ENCODE measurements at regions not wholly inside any gene's neighbourhood (a gene's known extent, or its start where the extent isn't known, plus 50 kb on each side); places are given as distances from the start of the nearest gene placed in this dataset.

DNA sequence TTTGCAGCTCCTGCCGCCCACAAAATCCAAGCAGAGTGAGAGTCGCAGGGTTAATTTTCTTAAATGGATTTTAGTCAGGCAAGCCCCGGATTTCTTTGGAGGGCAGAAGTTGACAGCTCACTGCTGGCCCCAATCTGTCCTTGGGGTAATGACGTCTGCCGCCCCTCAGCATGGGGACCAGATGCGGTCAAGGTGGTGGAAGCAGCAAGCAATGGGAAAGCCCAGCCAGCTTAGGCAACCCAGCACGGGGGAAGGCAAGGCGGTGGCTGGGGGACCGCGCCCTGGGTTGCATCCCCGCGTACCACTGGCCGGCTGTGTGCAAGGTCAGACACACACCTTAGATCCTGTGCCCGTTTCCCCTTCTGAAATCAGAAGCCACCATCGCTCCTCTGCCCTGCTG, 321.7 kb downstream of the C16orf95 start:
- H3K4me1 ChIP-seq (ENCODE audit: insufficient read depth, low read length), result no peaks in the 10 kb centered on the region; the same call in 1 of the 2 replicates
- no peaks in the 10 kb centered on the region for H3K9me3 ChIP-seq (ENCODE audit: control insufficient read depth, insufficient read depth, low read length)
- no peak overlapping the region for H3K9ac ChIP-seq (ENCODE audit: low read depth, low read length)
- H3K36me3 ChIP-seq (ENCODE audit: insufficient read depth, low read length), result no peaks in the 10 kb centered on the region

- no peak overlapping the region for H3K9ac ChIP-seq (ENCODE audit: low read depth, low read length)
- no peaks in the 10 kb centered on the region; the same call in 1 of the 2 replicates for H3K4me1 ChIP-seq (ENCODE audit: insufficient read depth, low read length)
- no peaks in the 10 kb centered on the region for H3K36me3 ChIP-seq (ENCODE audit: insufficient read depth, low read length)
- H3K9me3 ChIP-seq (ENCODE audit: control insufficient read depth, insufficient read depth, low read length), result no peaks in the 10 kb centered on the region
These were observed 321.1 kb downstream of the C16orf95 start for GRCh38 chr16:86996081-86996480.

- Histone ChIP-seq H3K4me1 (ENCODE audit: insufficient read depth, low read length) (no peaks in the 10 kb centered on the region; the same call in 1 of the 2 replicates), H3K9ac (ENCODE audit: low read depth, low read length) (no peak overlapping the region), H3K36me3 (ENCODE audit: insufficient read depth, low read length) (no peaks in the 10 kb centered on the region), H3K9me3 (ENCODE audit: control insufficient read depth, insufficient read depth, low read length) (no peaks in the 10 kb centered on the region)
These were observed 320.1 kb downstream of the C16orf95 start for GRCh38 chr16:86997058-86997457.

DNA sequence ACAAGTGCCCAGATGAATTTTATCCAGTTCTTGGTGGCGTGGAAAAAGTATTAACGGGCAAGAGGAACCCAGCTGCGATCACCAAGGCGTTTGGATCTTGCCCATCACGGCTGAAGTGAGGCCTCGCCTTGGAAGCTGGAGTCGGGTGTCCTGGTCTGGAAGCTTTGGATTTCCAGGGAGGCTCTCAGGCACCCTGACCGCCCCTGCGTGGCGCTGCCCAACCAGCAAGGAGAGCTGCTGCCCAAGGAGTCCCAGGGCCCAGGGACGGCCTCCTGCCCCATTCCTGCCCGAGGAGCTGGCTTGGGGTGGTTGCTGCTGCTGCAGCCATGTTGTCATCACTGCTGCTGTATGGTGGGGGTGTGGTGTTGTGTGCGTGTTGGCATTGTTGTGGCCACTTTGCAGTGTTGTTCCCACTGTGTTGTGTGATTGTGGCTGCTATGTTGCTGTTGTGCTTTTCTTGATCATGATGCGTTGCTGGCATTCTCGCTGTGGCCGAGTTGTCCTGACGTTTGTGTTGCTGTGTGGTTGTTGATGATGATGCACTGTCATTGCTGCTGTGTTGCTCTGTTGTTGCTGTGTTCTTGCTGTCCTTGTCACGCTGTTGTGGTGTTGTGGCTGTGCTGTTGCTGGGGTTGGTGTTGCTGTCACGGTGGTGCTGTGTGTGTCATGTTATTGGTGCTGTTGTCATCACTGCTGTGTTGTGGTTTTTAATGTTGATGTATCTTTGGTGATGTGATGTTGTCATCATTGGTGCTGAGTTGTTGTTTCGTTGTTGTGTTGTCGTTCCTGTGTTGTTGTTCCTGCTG, 318.8 kb downstream of the C16orf95 start:
- Histone ChIP-seq H3K4me1 (ENCODE audit: insufficient read depth, low read length) (no peaks in the 10 kb centered on the region; the same call in 1 of the 2 replicates), H3K9ac (ENCODE audit: low read depth, low read length) (no peak overlapping the region), H3K36me3 (ENCODE audit: insufficient read depth, low read length) (no peaks in the 10 kb centered on the region), H3K9me3 (ENCODE audit: control insufficient read depth, insufficient read depth, low read length) (no peaks in the 10 kb centered on the region)

DNA sequence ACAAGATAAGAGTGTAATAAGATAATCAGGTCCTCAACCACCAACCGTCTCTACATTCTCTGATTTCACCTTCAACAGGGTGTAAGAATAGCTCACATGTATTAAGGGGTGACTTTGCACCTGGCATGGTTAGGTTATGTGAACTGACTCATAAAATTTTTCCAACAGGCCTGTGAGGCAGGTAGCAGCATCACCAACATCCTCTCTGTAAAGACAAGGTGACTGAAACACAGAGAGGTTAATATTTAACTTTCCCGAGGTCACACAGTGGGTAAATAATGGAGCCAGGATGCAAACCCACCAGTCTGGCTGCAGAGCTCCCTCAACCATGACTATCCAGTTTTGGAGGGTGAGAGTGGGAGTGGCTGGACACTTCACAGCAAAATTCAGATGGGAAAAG, 317.2 kb downstream of the C16orf95 start:
- Histone ChIP-seq H3K9me3 (ENCODE audit: control insufficient read depth, insufficient read depth, low read length) (no peaks in the 10 kb centered on the region), H3K36me3 (ENCODE audit: insufficient read depth, low read length) (no peaks in the 10 kb centered on the region), H3K4me1 (ENCODE audit: insufficient read depth, low read length) (no peaks in the 10 kb centered on the region), H3K9ac (ENCODE audit: low read depth, low read length) (no peak overlapping the region)

DNA sequence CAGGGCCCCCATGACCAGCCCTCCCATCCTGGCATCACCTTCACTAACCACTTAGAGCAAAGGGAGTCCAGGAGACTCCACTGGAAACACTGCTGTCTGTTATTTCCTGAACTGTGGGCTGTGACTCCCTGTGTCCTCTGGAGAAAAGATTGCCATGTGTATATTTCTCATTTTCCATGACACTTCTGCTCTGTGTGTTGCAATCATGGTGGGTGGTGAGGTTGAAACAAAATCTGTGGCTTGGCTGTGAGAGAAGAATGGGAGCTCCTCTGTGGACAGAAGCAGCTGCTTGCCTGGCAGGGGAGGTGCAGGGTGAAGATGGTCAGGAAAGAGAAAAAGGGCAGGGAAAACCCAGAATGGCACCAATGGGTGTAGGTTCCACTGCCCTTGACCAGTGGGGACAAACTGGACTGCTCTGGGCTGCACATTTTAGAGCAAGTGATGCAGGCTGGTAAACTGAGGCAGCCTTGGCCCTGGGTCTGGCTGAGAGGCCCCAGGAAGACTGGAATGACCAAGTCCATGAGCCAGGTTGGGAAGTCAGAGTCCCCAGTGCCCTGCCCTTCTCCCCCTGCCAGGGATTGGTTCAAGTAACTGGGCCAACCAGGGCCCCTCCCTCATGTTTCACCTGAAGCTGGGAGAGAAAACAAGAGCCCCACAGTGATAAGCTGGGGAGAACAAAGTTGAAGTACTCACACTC, 314.3 kb downstream of the C16orf95 start:
- Histone ChIP-seq H3K9ac (ENCODE audit: low read depth, low read length) (no peak overlapping the region), H3K36me3 (ENCODE audit: insufficient read depth, low read length) (no peaks in the 10 kb centered on the region), H3K9me3 (ENCODE audit: control insufficient read depth, insufficient read depth, low read length) (no peaks in the 10 kb centered on the region), H3K4me1 (ENCODE audit: insufficient read depth, low read length) (no peaks in the 10 kb centered on the region)

DNA sequence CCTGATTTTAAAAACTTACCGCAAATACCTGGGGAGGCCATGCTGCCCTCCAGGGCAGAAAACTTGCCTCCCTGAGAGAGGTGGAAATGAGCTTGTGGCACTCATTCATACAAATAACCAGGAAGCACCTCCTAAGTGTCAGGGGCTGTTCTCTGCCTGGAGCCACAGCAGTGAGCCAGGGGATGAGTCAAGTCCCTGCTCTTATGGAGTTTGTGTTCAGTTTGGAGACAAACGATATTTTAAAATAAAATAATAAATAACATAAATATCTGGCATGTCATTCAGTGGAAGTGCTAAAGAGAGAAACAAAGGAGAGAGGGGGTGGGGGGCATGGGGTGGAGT, 313.8 kb downstream of the C16orf95 start:
- Histone ChIP-seq H3K36me3 (ENCODE audit: insufficient read depth, low read length) (no peaks in the 10 kb centered on the region), H3K4me1 (ENCODE audit: insufficient read depth, low read length) (no peaks in the 10 kb centered on the region), H3K9ac (ENCODE audit: low read depth, low read length) (no peak overlapping the region), H3K9me3 (ENCODE audit: control insufficient read depth, insufficient read depth, low read length) (no peaks in the 10 kb centered on the region)

GRCh38 chr16:87006021-87006420, 311.2 kb downstream of the C16orf95 start:
- no peaks in the 10 kb centered on the region for H3K36me3 ChIP-seq (ENCODE audit: insufficient read depth, low read length)
- H3K4me1 ChIP-seq (ENCODE audit: insufficient read depth, low read length), result no peaks in the 10 kb centered on the region
- H3K9me3 ChIP-seq (ENCODE audit: control insufficient read depth, insufficient read depth, low read length), result no peaks in the 10 kb centered on the region
- H3K9ac ChIP-seq (ENCODE audit: low read depth, low read length), result no peak overlapping the region

DNA sequence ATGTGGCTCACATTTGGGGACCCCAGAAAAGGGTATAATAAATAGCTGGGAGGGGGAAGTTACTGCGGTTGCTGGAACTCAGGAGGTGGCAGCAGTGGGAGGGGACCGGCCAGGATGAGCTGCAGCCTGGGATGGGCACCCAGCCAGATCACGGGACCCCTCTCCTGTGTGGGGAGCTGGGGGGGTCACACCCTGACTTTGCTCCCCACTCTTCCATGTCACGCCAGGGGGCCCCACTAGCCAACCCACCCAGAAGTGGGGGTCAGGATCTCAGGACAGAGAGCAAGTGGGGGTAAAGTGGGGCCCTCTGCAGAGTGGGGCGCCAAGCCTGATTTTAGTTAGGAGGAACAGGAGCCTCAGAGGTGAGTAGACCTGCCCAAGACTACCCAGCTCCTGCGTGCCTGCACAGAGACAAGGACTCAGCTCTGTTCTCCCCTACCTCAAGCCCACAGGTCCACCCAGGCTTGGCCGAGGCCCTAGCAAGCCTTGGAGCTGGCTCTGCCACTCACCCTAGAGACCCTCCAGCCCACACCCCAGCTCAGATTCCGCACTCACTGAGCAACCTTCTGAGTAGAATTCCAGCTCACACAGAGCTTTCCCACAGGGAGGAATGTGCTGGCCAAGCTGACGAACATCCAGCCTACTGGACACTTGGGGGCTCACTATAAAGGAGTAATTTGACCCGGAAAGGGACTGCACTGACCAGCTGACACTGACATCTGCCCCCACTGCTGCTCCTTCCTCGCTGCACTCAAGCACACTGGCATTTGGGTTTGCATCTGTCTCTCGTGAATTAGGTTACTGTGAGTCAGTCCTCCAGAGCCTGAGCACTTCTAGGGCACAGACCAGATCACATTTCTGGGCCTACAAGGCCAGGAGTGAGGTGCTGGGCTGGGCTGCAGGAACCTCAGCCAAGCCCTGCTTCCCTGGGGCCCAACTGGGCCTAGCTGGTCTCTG, 310.1 kb downstream of the C16orf95 start:
- H3K9me3 ChIP-seq (ENCODE audit: control insufficient read depth, insufficient read depth, low read length), result no peaks in the 10 kb centered on the region
- H3K9ac ChIP-seq (ENCODE audit: low read depth, low read length), result no peak overlapping the region
- no peaks in the 10 kb centered on the region for H3K4me1 ChIP-seq (ENCODE audit: insufficient read depth, low read length)
- H3K36me3 ChIP-seq (ENCODE audit: insufficient read depth, low read length), result no peaks in the 10 kb centered on the region

- no peaks in the 10 kb centered on the region for H3K4me1 ChIP-seq (ENCODE audit: insufficient read depth, low read length)
- no peaks in the 10 kb centered on the region for H3K9me3 ChIP-seq (ENCODE audit: control insufficient read depth, insufficient read depth, low read length)
- H3K9ac ChIP-seq (ENCODE audit: low read depth, low read length), result no peak overlapping the region
- H3K36me3 ChIP-seq (ENCODE audit: insufficient read depth, low read length), result no peaks in the 10 kb centered on the region
These were observed 309.3 kb downstream of the C16orf95 start for GRCh38 chr16:87007907-87008306.

GRCh38 chr16:87008664-87009063, 308.5 kb downstream of the C16orf95 start:
- no peaks in the 10 kb centered on the region for H3K9me3 ChIP-seq (ENCODE audit: control insufficient read depth, insufficient read depth, low read length)
- H3K4me1 ChIP-seq (ENCODE audit: insufficient read depth, low read length), result no peaks in the 10 kb centered on the region
- no peak overlapping the region for H3K9ac ChIP-seq (ENCODE audit: low read depth, low read length)
- no peaks in the 10 kb centered on the region for H3K36me3 ChIP-seq (ENCODE audit: insufficient read depth, low read length)

- H3K36me3 ChIP-seq (ENCODE audit: insufficient read depth, low read length), result no peaks in the 10 kb centered on the region
- no peaks in the 10 kb centered on the region for H3K9me3 ChIP-seq (ENCODE audit: control insufficient read depth, insufficient read depth, low read length)
- no peak overlapping the region for H3K9ac ChIP-seq (ENCODE audit: low read depth, low read length)
- H3K4me1 ChIP-seq (ENCODE audit: insufficient read depth, low read length), result no peaks in the 10 kb centered on the region
These were observed 303.9 kb downstream of the C16orf95 start for GRCh38 chr16:87012954-87013938.

GRCh38 chr16:87014112-87014511, 303.1 kb downstream of the C16orf95 start:
- no peaks in the 10 kb centered on the region for H3K9me3 ChIP-seq (ENCODE audit: control insufficient read depth, insufficient read depth, low read length)
- H3K4me1 ChIP-seq (ENCODE audit: insufficient read depth, low read length), result no peaks in the 10 kb centered on the region
- no peak overlapping the region for H3K9ac ChIP-seq (ENCODE audit: low read depth, low read length)
- no peaks in the 10 kb centered on the region for H3K36me3 ChIP-seq (ENCODE audit: insufficient read depth, low read length)
